Naive thymus-derived CD8-positive, alpha-beta T cell (primary cell): ENCODE measurements at regions not wholly inside any gene's neighbourhood (a gene's known extent, or its start where the extent isn't known, plus 50 kb on each side); places are given as distances from the start of the nearest gene placed in this dataset.

Source experiments
- ATAC-seq, 2 donors: fragments of 150-1000 bp; cut with Tn5 transposase in 1 of 2; sonication (Bioruptor Pico), chemical (Tn5 transposase) in 1 of 2; 1 replicate in 1 of 2; 2 replicates in 1 of 2; pipeline ENCODE4 v1.10.0; 2021; ENCODE audit warnings: mild to moderate bottlenecking in 2 of 2, moderate library complexity in 2 of 2
- POLR2A ChIA-PET: fragments of 350-600 bp; sonication (Branson Sonifier 250); formaldehyde crosslinking; loops from one replicate; lab custom pipeline; 2021; ENCODE audit warnings: antibody characterized with exemption; lab: Charles Lee
- DNase-seq, 10 donors: peaks; one replicate each; pipeline versions ENCODE4 v3.0.0 to v3.0.0-alpha.2; 2020 to 2022
- H3K27ac Mint-ChIP-seq, 10 donors: one replicate each; pipeline ENCODE4 v1.8.0; 2020 to 2022; ENCODE audit warnings: mild to moderate bottlenecking in 10 of 10, mixed read lengths in 10 of 10, moderate library complexity in 4 of 10, inconsistent platforms in 1 of 10
- H3K27me3 Mint-ChIP-seq, 5 donors: one replicate each; pipeline ENCODE4 v1.8.0; 2021 to 2022; ENCODE audit warnings: mixed read lengths in 5 of 5
- H3K36me3 Mint-ChIP-seq, 3 donors: one replicate each; pipeline ENCODE4 v1.8.0; 2020 to 2022; ENCODE audit warnings: mixed read lengths in 3 of 3, mild to moderate bottlenecking in 2 of 3, inconsistent platforms in 1 of 3
- H3K4me1 Mint-ChIP-seq, 4 donors: one replicate each; pipeline ENCODE4 v1.8.0; 2021 to 2022; ENCODE audit warnings: mixed read lengths in 4 of 4
- H3K4me3 Mint-ChIP-seq, 10 donors: one replicate each; pipeline ENCODE4 v1.8.0; 2020 to 2022; ENCODE audit warnings: mild to moderate bottlenecking in 10 of 10, mixed read lengths in 10 of 10, moderate library complexity in 6 of 10, inconsistent platforms in 1 of 10
- H3K9me3 Mint-ChIP-seq, 9 donors: one replicate each; pipeline ENCODE4 v1.8.0; 2020 to 2022; ENCODE audit warnings: mixed read lengths in 9 of 9, mild to moderate bottlenecking in 3 of 9, inconsistent platforms in 1 of 9, moderate library complexity in 1 of 9

GRCh38 chr2:58974881-58975280, 733.8 kb upstream of the FANCL start:
- Mint-ChIP-seq H3K4me1 (no peaks in the 10 kb centered on the region), H3K36me3 (no peaks in the 10 kb centered on the region), H3K27me3 (peaks cover 0 to 3% (median 2%) of the 10 kb centered on the region in 5 donors), H3K4me3 (no peak overlapping the region), H3K9me3 (no peaks in the 10 kb centered on the region), H3K27ac (no peak overlapping the region)
- DNase-seq (no peak), ATAC-seq (no peak)
- POLR2A ChIA-PET = no interaction called here

GRCh38 chr2:58974426-58974825, 733.3 kb upstream of the FANCL start:
- Mint-ChIP-seq H3K4me1 (no peaks in the 10 kb centered on the region), H3K4me3 (no peak overlapping the region), H3K9me3 (no peaks in the 10 kb centered on the region), H3K36me3 (no peaks in the 10 kb centered on the region), H3K27ac (no peak overlapping the region), H3K27me3 (peaks cover 0 to 3% (median 2%) of the 10 kb centered on the region in 5 donors)
- ATAC-seq (no peak), DNase-seq (no peak)
- POLR2A ChIA-PET = no interaction called here

GRCh38 chr2:58973811-58974281, 732.7 kb upstream of the FANCL start:
- Mint-ChIP-seq H3K9me3 (no peaks in the 10 kb centered on the region), H3K4me1 (no peaks in the 10 kb centered on the region), H3K4me3 (no peak overlapping the region), H3K36me3 (no peaks in the 10 kb centered on the region), H3K27me3 (peaks cover 0 to 3% (median 2%) of the 10 kb centered on the region in 5 donors), H3K27ac (no peak overlapping the region)
- no peak for DNase-seq
- no peak for ATAC-seq
- POLR2A ChIA-PET = no interaction called here

GRCh38 chr2:58972737-58973136, 731.6 kb upstream of the FANCL start:
- H3K36me3 Mint-ChIP-seq = no peaks in the 10 kb centered on the region
- H3K27me3 Mint-ChIP-seq = peaks cover 0 to 3% (median 2%) of the 10 kb centered on the region in 5 donors
- no peak for ATAC-seq
- no peak for DNase-seq
- no peak overlapping the region for H3K27ac Mint-ChIP-seq
- no peak overlapping the region for H3K4me3 Mint-ChIP-seq
- H3K4me1 Mint-ChIP-seq = no peaks in the 10 kb centered on the region
- H3K9me3 Mint-ChIP-seq = no peaks in the 10 kb centered on the region
- POLR2A ChIA-PET = no interaction called here

GRCh38 chr2:58971511-58972360, 730.6 kb upstream of the FANCL start:
- Mint-ChIP-seq H3K4me3 (no peak overlapping the region), H3K36me3 (no peaks in the 10 kb centered on the region), H3K27me3 (peaks cover 0 to 3% (median 2%) of the 10 kb centered on the region in 5 donors), H3K9me3 (no peaks in the 10 kb centered on the region), H3K4me1 (no peaks in the 10 kb centered on the region), H3K27ac (no peak overlapping the region)
- DNase-seq (no peak), ATAC-seq (no peak)
- POLR2A ChIA-PET = no interaction called here

- Mint-ChIP-seq H3K27ac (no peak overlapping the region), H3K36me3 (no peaks in the 10 kb centered on the region), H3K27me3 (peaks cover 0 to 3% (median 0%) of the 10 kb centered on the region in 5 donors), H3K4me3 (no peak overlapping the region), H3K4me1 (no peaks in the 10 kb centered on the region), H3K9me3 (no peaks in the 10 kb centered on the region)
- POLR2A ChIA-PET = no interaction called here
- DNase-seq (no peak), ATAC-seq (no peak)
Observed at GRCh38 chr2:58970365-58970764, 729.2 kb upstream of the FANCL start.

- Mint-ChIP-seq H3K36me3 (no peaks in the 10 kb centered on the region), H3K27me3 (no peaks in the 10 kb centered on the region), H3K9me3 (no peaks in the 10 kb centered on the region), H3K4me3 (no peak overlapping the region), H3K4me1 (no peaks in the 10 kb centered on the region), H3K27ac (no peak overlapping the region)
- DNase-seq (no peak), ATAC-seq (no peak)
- POLR2A ChIA-PET = no interaction called here
Observed at GRCh38 chr2:58968885-58969284, 727.8 kb upstream of the FANCL start.

GRCh38 chr2:58967736-58968135, 726.6 kb upstream of the FANCL start:
- ATAC-seq (no peak), DNase-seq (no peak)
- no peaks in the 10 kb centered on the region for H3K36me3 Mint-ChIP-seq
- no peaks in the 10 kb centered on the region for H3K27me3 Mint-ChIP-seq
- no peak overlapping the region for H3K4me3 Mint-ChIP-seq
- POLR2A ChIA-PET = no interaction called here
- H3K4me1 Mint-ChIP-seq = no peaks in the 10 kb centered on the region
- no peak overlapping the region for H3K27ac Mint-ChIP-seq
- no peaks in the 10 kb centered on the region for H3K9me3 Mint-ChIP-seq

GRCh38 chr2:58965602-58966001, 724.5 kb upstream of the FANCL start:
- Mint-ChIP-seq H3K36me3 (no peaks in the 10 kb centered on the region), H3K9me3 (no peaks in the 10 kb centered on the region), H3K4me1 (no peaks in the 10 kb centered on the region), H3K27ac (no peak overlapping the region), H3K4me3 (no peak overlapping the region), H3K27me3 (no peaks in the 10 kb centered on the region)
- DNase-seq (no peak), ATAC-seq (no peak)
- POLR2A ChIA-PET = no interaction called here

- no peaks in the 10 kb centered on the region for H3K36me3 Mint-ChIP-seq
- no peaks in the 10 kb centered on the region for H3K9me3 Mint-ChIP-seq
- H3K27me3 Mint-ChIP-seq = peaks cover 0 to 9% (median 0%) of the 10 kb centered on the region in 5 donors
- ATAC-seq (no peak), DNase-seq (no peak)
- no peaks in the 10 kb centered on the region for H3K4me1 Mint-ChIP-seq
- H3K27ac Mint-ChIP-seq = no peak overlapping the region
- POLR2A ChIA-PET = no interaction called here
- H3K4me3 Mint-ChIP-seq = no peak overlapping the region
Observed at GRCh38 chr2:58959996-58960395, 718.9 kb upstream of the FANCL start.

- Mint-ChIP-seq H3K27ac (no peak overlapping the region), H3K27me3 (peaks cover 0 to 9% (median 0%) of the 10 kb centered on the region in 5 donors), H3K9me3 (no peaks in the 10 kb centered on the region), H3K4me3 (no peak overlapping the region), H3K4me1 (no peaks in the 10 kb centered on the region), H3K36me3 (no peaks in the 10 kb centered on the region)
- ATAC-seq = no peak
- no peak for DNase-seq
- POLR2A ChIA-PET = no interaction called here
Observed at GRCh38 chr2:58957188-58957840, 716.2 kb upstream of the FANCL start.

- ATAC-seq (no peak), DNase-seq (no peak)
- no peaks in the 10 kb centered on the region for H3K4me1 Mint-ChIP-seq
- no peaks in the 10 kb centered on the region for H3K9me3 Mint-ChIP-seq
- H3K27ac Mint-ChIP-seq = no peak overlapping the region
- POLR2A ChIA-PET = interaction anchor here (0.7 kb wide), 1 partner anchor 248 kb away, joined by 5 read pairs; no protein-coding TSS in a partner anchor
- no peaks in the 10 kb centered on the region for H3K36me3 Mint-ChIP-seq
- peaks cover 0 to 10% (median 0%) of the 10 kb centered on the region in 5 donors for H3K27me3 Mint-ChIP-seq
- no peak overlapping the region for H3K4me3 Mint-ChIP-seq
Observed at GRCh38 chr2:58954880-58955385, 713.8 kb upstream of the FANCL start.

GRCh38 chr2:58951722-58952121, 710.6 kb upstream of the FANCL start:
- Mint-ChIP-seq H3K9me3 (no peaks in the 10 kb centered on the region), H3K27me3 (peaks cover 0 to 8% (median 0%) of the 10 kb centered on the region in 5 donors), H3K27ac (no peak overlapping the region), H3K36me3 (no peaks in the 10 kb centered on the region), H3K4me3 (no peak overlapping the region), H3K4me1 (no peaks in the 10 kb centered on the region)
- POLR2A ChIA-PET = no interaction called here
- no peak for ATAC-seq
- DNase-seq = no peak
